ENCODE measurements at regions not wholly inside any gene's neighbourhood (a gene's known extent, or its start where the extent isn't known, plus 50 kb on each side); places are given as distances from the start of the nearest gene placed in this dataset.
A peak's percentile ranks its signal among the peaks of the same experiment; 100 is the strongest.

- no peaks in the 10 kb centered on the region for H3K27me3 ChIP-seq (ENCODE audit: insufficient read depth, low read length)
- Mint-ChIP-seq H3K4me3 (ENCODE audit: unreplicated experiment) (no peak overlapping the region), H3K36me3 (ENCODE audit: low read depth, unreplicated experiment) (no peaks in the 10 kb centered on the region), H3K9me3 (ENCODE audit: unreplicated experiment) (no peaks in the 10 kb centered on the region), H3K27me3 (ENCODE audit: low read depth, unreplicated experiment) (no peaks in the 10 kb centered on the region), H3K27ac (ENCODE audit: unreplicated experiment) (no peak overlapping the region), H3K4me1 (ENCODE audit: low read depth, unreplicated experiment) (peaks cover 3% of the 10 kb centered on the region)
- H3K79me2 ChIP-seq (ENCODE audit: insufficient read depth, low read length), result no peaks in the 10 kb centered on the region
- no peak for FAIRE-seq
- H3K4me1 ChIP-seq (ENCODE audit: insufficient read depth, low read length), result no peaks in the 10 kb centered on the region
- no peaks in the 10 kb centered on the region for H3K36me3 ChIP-seq (ENCODE audit: insufficient read depth, low read length)
- no peak overlapping the region for H3K27ac ChIP-seq (ENCODE audit: low read depth, low read length)
- no peak overlapping the region for H3K4me2 ChIP-seq (ENCODE audit: low read length)
- TF ChIP-seq CTCF (IDR thresholded peaks at IDR 0.05; ENCODE audit: insufficient read depth, low read depth, low read length) (no peak), EZH2 (IDR thresholded peaks at IDR 0.05; ENCODE audit: insufficient read depth, low read length) (no peak)
- H3K9me3 ChIP-seq (ENCODE audit: insufficient read depth, low read depth, low read length), result no peaks in the 10 kb centered on the region
- DNase-seq (ENCODE audit: low read depth), result no peak
- H3K9ac ChIP-seq (ENCODE audit: low read length), result no peak overlapping the region
- no peak overlapping the region for H2AFZ ChIP-seq (ENCODE audit: low read depth, low read length)
- H4K20me1 ChIP-seq (ENCODE audit: insufficient read depth, low read length), result no peaks in the 10 kb centered on the region
- H3K4me3 ChIP-seq (ENCODE audit: insufficient read depth, low read depth, low read length), result no peak overlapping the region
Observed at GRCh38 chr15:35885870-35886269, 339.9 kb upstream of the DPH6 start.

DNA sequence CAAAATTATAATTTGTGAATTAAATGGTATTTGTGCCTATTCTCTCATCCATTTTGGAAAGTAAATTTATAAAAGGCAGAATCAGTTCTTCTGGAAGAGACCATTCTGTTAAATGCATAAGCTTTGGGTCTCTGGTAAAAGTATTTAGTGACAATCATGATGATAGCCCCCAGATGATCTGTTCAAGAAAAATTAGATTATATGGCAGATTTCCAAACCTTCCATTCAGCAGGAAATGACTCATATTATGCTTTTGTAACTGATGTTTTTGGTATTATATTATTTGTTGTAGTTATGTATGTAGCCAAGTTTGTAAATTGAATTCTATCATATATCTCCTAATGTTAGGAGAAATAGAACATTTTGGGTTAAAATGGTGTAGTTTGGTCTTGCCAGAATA lies 340.8 kb upstream of the DPH6 start:
- no peak overlapping the region for H2AFZ ChIP-seq (ENCODE audit: low read depth, low read length)
- Mint-ChIP-seq H3K9me3 (ENCODE audit: unreplicated experiment) (no peaks in the 10 kb centered on the region), H3K4me1 (ENCODE audit: low read depth, unreplicated experiment) (peaks cover 3% of the 10 kb centered on the region), H3K36me3 (ENCODE audit: low read depth, unreplicated experiment) (no peaks in the 10 kb centered on the region), H3K27me3 (ENCODE audit: low read depth, unreplicated experiment) (no peaks in the 10 kb centered on the region), H3K4me3 (ENCODE audit: unreplicated experiment) (no peak overlapping the region), H3K27ac (ENCODE audit: unreplicated experiment) (no peak overlapping the region)
- no peaks in the 10 kb centered on the region for H3K27me3 ChIP-seq (ENCODE audit: insufficient read depth, low read length)
- no peaks in the 10 kb centered on the region for H3K79me2 ChIP-seq (ENCODE audit: insufficient read depth, low read length)
- no peak for FAIRE-seq
- no peaks in the 10 kb centered on the region for H3K9me3 ChIP-seq (ENCODE audit: insufficient read depth, low read depth, low read length)
- H3K9ac ChIP-seq (ENCODE audit: low read length), result no peak overlapping the region
- H4K20me1 ChIP-seq (ENCODE audit: insufficient read depth, low read length), result no peaks in the 10 kb centered on the region
- no peak overlapping the region for H3K4me2 ChIP-seq (ENCODE audit: low read length)
- H3K4me1 ChIP-seq (ENCODE audit: insufficient read depth, low read length), result no peaks in the 10 kb centered on the region
- H3K36me3 ChIP-seq (ENCODE audit: insufficient read depth, low read length), result no peaks in the 10 kb centered on the region
- peak; percentile 32 for DNase-seq (ENCODE audit: low read depth)
- TF ChIP-seq EZH2 (IDR thresholded peaks at IDR 0.05; ENCODE audit: insufficient read depth, low read length), result no peak
- no peak for TF ChIP-seq CTCF (IDR thresholded peaks at IDR 0.05; ENCODE audit: insufficient read depth, low read depth, low read length)
- H3K4me3 ChIP-seq (ENCODE audit: insufficient read depth, low read depth, low read length), result no peak overlapping the region
- no peak overlapping the region for H3K27ac ChIP-seq (ENCODE audit: low read depth, low read length)

DNA sequence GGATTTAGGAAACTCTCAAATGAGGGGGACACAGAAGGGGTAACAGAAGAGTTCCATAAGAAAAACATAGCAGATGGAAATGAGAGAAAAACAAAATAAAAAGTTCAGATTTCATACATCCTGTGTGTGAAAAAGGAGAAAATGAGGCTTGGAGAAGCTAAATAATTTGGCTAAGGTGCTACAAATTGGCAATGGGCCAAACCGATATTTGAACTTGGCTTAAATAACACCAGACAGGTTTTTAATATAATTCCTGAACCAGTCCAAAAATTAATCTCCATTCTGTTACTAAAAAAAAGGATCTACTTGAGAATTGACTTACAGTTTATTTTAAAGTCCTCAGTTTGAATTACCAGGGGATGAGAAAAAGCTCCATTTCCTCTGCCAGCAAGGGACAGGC lies 342.9 kb upstream of the DPH6 start:
- TF ChIP-seq EZH2 (IDR thresholded peaks at IDR 0.05; ENCODE audit: insufficient read depth, low read length) (no peak), CTCF (IDR thresholded peaks at IDR 0.05; ENCODE audit: insufficient read depth, low read depth, low read length) (no peak)
- Histone ChIP-seq H3K9ac (ENCODE audit: low read length) (no peak overlapping the region), H2AFZ (ENCODE audit: low read depth, low read length) (no peak overlapping the region), H3K36me3 (ENCODE audit: insufficient read depth, low read length) (no peaks in the 10 kb centered on the region), H3K4me3 (ENCODE audit: insufficient read depth, low read depth, low read length) (no peak overlapping the region), H3K27ac (ENCODE audit: low read depth, low read length) (no peak overlapping the region), H4K20me1 (ENCODE audit: insufficient read depth, low read length) (no peaks in the 10 kb centered on the region), H3K79me2 (ENCODE audit: insufficient read depth, low read length) (no peaks in the 10 kb centered on the region), H3K4me1 (ENCODE audit: insufficient read depth, low read length) (no peaks in the 10 kb centered on the region), H3K9me3 (ENCODE audit: insufficient read depth, low read depth, low read length) (no peaks in the 10 kb centered on the region), H3K27me3 (ENCODE audit: insufficient read depth, low read length) (no peaks in the 10 kb centered on the region), H3K4me2 (ENCODE audit: low read length) (no peak overlapping the region)
- Mint-ChIP-seq H3K4me1 (ENCODE audit: low read depth, unreplicated experiment) (peaks cover 3% of the 10 kb centered on the region), H3K4me3 (ENCODE audit: unreplicated experiment) (no peak overlapping the region), H3K36me3 (ENCODE audit: low read depth, unreplicated experiment) (no peaks in the 10 kb centered on the region), H3K27ac (ENCODE audit: unreplicated experiment) (no peak overlapping the region), H3K27me3 (ENCODE audit: low read depth, unreplicated experiment) (no peaks in the 10 kb centered on the region), H3K9me3 (ENCODE audit: unreplicated experiment) (no peaks in the 10 kb centered on the region)
- FAIRE-seq (no peak), DNase-seq (ENCODE audit: low read depth) (no peak)

Measured in astrocyte (in vitro differentiated cells and primary cell).